Right renal pelvis (tissue), 4 donors: ENCODE measurements at regions not wholly inside any gene's neighbourhood (a gene's known extent, or its start where the extent isn't known, plus 50 kb on each side); places are given as distances from the start of the nearest gene placed in this dataset.
"Not testable (repeated sequence)": the region's sequence is repeated elsewhere in the genome, so short reads cannot be mapped to it uniquely, and the experiment has no call there.

ENCODE experiments used
- DNase-seq, 4 donors: peaks; one replicate each; pipeline ENCODE4 v3.0.0-alpha.2; 2013; ENCODE audit warnings: low read depth in 4 of 4, low spot score in 3 of 4, missing footprints in 1 of 4

DNA sequence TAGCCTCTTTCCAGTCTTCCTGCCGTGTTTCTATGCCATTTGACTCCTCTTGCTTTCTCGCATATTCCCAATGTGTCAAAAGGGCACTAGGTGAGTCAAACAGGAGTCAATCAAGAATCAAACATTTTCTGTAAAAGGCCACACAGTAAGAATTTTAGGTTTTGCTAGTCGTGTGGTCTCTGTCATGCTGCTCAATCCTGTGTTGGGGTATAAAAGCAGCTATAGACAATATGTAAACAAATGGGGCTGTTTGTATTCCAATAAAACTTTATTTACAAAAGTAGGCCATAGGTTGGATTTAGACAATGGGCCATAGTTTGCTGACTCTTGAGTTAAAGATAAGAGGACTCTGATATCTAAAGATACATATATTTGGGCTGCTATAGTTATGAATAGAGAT lies 235.4 kb upstream of the BTBD3 start:
- no peak for DNase-seq

DNA sequence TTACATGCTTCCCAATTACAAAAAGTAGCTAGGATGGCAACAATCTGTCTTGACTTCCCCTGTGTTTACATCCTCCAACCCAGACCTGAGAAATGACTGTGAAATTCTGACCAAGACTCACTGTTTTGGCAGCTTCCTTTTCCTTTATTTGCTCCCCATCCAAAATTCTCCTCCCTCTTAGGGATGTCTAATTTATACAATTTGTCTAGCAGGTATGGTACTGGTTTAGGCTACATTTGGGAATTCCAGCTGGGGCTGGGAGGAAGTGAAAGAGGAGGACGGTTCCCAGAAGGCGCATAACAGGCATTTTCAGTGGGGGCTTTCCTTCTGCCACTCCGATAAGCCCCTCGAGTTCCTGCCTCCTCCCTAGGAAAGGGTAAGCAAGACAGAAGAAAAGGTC lies 231.5 kb upstream of the BTBD3 start:
- DNase-seq: no peak

DNA sequence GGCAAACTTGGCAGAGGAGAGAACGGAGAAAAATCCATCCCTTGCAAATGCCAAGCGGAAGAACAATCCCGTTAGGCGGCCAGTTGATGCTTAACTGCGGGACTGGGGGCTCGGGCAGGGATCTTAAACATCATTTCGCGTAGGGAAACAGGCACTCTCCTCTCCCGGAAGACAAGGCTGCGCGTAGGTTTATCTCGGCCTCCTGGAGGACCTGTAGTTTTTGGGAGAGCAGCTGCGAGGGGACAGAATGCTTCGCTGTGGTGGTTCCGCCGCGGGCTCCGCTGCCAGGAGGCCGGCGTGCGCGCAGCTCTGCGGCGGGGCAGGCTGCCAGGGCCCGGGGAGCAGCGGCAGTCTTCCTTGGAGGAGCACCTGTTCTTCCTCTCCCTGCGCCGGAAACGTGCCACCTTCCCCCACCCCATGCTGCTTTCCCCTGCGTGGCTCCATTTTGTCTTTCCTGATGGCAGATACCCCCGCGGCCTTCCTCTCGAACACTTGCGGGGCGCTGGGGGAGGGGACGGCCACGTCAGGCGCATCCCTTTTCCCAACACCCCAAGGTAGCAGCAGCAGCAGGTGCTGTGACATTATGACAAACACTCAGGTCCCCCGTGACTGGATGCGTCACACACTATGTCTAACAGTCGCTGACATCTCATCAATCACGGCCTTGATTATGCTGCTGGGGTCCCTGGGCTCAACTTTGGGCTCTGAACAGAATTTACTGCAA lies 230.7 kb upstream of the BTBD3 start:
- DNase-seq: peak in 1 of 4 donors; percentile 13

DNA sequence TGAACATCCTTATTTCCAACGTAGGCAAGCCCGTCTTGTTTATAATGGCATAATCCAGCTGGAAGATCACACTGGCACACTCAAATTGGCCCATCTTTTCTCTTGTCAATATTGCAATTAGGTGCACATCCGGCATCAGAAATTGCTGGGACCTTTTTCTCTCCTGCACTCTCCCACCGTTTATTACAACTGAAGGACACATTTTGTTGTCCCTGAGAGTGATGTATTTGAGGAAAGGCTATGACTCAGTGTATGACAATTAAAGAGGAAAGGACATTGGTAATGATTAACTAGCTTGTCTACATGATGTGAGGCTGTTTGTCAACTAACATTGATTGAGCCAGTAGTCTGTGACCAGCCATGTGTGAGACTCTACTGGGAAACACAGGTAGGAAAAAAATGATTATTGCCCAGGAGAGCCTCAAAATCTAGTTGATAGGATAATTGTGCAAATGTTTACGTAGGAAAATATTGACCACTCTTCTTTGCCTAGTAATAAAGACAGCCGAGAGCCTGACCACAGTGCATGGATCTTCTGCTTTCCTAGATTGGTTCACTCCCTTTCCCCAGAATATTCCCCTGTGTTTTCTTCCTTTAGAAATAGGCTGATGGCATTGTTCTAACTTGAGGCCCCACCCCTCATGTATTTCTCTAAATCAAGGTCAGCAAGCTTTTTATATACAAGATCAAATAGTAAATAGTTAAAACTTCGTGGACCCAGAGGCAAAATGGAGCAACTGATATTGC lies 230.0 kb upstream of the BTBD3 start:
- peak in 1 of 4 donors; percentile 4 for DNase-seq

DNA sequence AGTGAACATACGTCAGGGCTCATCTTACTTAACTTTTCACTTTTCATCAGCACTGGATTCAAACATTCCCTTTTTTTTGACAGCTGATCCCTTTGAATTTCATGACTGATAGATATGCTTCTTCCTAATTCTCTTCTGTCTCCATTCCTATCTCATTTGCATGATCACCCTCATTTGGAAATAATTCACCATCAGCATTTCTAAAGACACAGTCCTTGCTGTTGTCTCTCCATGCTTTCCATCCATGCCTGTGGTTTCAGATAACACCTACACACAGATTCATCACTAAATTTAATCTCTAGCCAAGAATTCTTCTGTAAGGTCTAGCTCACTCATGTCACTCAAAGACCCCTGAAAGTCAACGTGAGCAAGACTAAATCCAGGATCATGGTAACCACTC lies 228.4 kb upstream of the BTBD3 start:
- DNase-seq: no peak

DNA sequence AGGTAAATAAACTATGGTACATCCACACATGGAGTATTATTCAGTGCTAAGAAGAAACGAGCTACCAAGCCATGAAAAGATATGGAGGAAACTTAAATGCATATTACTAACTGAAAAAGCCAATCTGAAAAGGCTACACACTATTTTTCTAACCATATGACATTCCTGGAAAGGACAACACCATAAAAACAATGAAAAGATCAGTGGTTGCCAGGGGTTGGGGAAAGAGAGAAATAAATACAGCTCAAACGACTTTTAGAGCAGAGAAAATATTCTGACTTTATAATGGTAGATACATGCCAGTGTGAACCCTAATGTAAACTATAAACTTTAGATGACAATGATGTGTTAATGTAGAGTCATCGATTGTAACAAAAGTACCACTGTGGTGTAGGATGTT lies 225.9 kb upstream of the BTBD3 start:
- DNase-seq: no peak

DNA sequence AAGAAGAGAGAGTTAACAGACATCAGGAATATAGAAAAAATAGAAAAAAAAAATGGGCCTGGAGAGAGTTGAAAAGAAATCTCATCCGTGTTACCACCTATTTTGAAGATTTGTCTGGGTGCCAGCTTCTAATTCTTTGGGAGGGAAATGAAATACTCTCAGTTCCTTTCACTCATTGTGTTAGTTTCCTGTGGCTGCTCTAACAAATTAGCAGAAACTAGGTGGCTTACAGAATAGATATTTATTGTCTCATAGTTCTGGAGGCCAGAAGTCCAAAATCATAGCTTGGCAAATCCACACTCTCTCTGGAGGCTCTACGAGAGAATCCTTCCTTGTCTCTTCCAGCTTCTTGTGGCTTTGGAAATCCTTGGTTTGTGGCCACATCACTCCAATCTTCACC lies 225.1 kb upstream of the BTBD3 start:
- DNase-seq: no peak

DNA sequence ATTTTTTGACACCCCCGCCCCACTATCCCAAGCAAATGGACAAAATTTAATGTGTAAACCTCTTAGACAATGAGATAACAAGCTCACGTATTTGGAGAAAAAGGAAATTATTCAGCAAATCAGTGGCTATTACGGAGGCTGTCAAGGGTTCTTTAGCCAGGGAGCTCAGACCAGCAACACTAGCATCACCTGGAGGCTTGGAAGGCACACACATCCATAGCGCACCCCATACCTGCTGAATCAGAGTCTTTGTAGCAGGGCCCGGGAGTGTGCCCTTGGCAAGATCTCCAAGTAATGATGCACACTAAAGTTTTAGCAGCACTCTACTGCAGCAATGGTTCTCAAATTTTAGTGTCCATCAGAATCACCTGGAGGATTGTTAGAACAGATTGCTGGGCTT lies 223.2 kb upstream of the BTBD3 start:
- DNase-seq: no peak

DNA sequence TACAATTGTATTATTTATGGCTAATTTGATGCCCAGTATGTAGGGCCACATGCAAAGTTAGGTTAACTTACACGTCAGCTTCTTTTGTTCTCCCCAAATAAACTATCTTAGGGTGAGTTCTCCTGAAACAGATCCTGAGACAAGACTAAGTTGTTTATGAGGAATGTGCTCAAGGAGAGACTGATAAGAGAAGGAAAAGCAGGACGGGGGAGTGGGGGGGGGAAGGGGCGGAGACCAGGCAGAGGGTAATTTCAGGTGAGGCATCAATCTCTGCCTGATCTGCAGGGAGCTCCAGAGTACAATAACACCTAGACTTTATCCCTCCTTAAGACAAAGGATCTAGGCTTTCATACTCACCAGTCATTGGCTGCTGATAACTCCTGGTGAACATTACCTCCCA lies 220.6 kb upstream of the BTBD3 start:
- DNase-seq: no peak

DNA sequence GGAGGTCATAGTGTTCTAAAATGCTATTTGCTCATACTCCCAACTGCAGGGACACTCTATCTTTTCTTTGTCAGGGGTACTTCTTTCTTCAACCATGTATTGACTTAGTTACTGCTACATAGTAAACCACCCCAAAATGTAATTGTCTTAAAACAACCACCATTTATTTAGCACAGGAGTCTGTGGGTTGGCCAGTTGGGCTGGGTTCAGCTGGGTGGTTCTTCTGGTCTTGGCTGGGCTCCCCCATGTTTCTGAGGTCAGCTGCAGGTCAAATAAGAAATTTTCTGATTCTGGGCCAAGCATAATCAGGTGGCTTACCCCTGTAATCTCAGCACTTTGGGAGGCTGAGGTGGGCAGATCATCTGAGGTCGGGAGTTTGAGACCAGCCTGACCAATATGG lies 220.0 kb upstream of the BTBD3 start:
- DNase-seq: no peak

DNA sequence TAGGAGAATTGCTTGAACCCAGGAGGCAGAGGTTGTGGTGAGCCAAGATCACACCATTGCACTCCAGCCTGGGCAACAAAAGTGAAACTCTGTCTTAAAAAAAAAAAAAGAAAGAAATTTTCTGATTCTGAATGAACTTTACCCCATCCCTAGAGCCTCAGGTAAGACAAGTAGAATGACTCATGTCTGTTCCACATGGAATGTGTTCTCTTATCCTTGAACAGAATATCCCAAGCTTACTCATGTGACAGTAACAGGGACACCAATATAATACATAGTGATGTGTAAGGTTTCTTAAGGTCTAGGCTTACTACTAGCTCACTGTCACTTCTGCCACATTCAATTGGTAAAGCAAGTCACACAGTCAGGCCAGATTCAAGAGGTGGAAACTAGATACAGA lies 219.6 kb upstream of the BTBD3 start:
- no peak for DNase-seq

DNA sequence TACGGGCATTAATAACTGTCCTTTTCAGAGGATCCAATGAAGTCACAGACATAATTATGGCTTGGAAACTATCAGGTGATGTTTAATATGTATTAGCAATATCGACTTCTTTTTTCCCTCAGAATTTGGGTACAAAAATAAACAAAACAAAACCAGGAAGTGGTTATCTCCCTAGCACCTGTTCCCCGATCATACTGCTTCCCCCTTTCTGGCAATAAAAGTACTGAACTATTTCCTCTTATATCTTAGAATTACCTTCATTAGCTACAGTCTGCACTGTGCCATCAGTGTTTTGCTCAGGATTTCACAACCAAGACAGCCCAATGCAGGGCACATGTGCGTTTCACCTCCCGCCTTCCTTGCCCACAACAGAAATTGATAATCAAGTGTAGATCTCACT lies 216.9 kb upstream of the BTBD3 start:
- DNase-seq: no peak

DNA sequence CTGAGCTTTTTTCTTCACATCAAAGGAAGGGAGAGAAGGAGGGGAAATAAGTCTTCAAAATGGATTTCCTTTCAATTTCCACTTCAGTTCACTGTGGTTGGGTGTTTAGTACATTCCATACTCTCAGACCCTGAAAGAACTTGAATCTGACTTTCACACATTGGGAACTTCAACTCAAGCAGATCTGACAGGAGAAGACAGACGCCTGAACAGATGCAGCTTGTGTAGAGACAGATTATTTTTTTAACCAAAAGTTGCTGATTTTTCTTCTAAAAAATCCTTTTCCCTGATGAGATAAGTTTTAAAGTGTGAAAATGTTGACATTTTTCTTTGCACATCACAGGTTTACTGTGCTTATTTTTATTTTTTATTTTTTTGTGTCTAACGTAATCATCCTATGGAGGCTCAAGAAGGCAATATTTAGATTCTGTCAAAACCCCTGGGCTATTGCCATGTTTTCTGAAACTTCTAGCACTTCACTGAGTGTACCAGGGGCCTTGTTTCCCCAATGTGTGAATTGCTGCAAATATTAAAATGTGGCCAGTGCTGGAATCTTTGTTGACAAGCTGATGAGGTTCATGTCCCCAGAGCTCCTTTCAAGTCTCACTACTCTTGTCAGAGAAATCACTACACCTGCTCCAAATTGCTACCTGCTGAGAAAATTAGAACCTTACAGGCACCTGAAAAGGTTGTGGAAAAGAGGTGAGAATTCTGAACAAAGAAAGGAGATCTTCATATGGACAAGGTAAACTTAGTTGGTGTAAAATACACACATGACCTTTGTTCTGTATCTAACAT lies 214.8 kb upstream of the BTBD3 start:
- no peak for DNase-seq

DNA sequence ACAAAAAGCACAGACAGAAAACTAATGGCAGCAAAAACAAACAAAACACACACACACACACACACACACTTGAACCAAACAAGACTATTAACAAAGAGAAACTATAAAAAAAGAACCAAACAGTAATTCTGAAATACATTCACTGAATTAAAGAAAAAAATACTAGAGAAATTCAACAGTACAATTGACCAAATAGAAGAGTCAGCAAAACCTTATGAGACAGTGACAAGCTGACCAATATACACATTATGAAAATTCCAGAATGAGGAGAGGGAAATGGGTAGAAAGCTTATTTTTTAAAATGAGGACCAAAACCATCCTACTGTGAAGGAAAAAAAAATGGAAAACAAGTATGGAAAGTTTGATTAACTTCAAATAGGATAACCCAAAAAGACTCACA lies 212.2 kb upstream of the BTBD3 start:
- no peak for DNase-seq

DNA sequence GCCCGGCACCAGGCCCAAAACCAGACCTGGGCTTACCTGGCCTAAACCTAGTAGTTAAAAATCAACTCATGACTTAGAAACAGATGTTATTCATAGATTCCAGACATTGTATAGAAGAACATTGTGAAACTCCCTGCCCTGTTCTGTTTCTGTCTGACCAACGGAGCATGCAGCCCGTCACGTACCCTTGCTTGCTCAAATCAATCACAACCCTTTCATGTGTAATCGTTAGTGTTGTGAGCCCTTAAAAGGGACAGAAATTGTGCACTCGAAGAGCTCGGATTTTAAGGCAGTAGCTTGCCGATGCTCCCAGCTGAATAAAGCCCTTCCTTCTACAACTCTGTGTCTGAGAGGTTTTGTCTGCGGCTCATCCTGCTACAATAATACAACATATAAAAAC lies 209.5 kb upstream of the BTBD3 start:
- not testable (repeated sequence) for DNase-seq

DNA sequence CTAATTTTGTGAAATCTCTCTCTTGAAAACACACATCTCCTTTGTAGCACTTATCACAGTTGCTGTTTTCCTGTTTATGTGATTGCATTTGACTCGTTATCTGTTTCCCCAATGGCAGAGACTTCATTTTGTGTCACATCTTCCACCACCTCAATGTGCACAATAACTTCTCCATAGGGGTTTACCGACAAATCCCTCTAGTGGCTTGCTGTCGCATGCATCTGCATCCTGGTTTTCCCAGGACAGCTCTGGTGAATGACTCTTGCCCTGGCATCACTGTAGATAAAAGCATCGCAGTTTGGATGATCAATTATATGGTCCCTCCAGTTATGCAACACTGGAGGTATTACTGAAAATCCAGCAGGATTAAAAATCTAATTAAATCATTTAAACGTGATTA lies 206.5 kb upstream of the BTBD3 start:
- DNase-seq: no peak

DNA sequence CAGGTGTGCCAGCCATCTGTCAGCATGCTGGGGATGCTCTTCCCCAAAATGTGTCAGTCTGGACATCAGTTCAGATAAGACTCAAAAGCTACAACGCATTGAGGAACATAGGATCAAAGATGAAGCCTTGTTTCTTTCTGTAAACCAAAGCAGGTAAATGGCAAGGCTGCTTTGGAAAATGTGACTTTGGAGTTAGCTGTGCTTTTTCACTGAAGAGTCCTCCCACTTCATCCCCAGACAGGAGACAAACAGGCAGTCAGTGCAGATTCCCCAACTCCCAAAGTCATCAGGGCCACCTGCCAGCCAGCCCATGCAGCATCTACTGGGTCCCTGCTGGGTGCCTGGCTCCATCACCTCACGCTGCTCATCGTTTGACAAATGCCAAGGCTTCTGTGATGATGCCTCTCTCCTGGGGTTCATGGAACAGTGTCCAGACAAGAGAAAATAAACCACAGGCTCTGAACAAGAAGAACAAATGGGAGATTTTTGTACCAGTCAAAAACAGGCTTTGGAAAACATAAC lies 205.0 kb upstream of the BTBD3 start:
- DNase-seq: no peak

DNA sequence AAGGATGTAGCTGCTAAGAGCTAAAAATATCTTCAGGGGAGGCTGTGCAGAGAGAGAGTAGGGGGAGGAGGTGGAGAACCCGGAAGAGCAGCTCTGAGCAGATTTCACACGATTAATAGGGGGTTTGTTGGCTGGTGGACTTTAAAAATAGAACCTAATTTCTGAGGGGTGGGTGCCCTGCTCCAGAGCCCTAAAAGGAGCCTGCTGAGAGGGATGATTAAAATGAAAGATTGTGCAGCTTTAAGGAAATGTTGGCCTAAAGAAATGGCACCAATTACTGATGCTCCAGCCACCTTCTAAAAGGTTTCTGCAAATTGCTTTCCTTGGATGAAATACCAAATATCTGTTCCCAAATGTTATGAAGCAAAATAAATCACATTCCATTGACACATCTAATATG lies 202.8 kb upstream of the BTBD3 start:
- no peak for DNase-seq

DNA sequence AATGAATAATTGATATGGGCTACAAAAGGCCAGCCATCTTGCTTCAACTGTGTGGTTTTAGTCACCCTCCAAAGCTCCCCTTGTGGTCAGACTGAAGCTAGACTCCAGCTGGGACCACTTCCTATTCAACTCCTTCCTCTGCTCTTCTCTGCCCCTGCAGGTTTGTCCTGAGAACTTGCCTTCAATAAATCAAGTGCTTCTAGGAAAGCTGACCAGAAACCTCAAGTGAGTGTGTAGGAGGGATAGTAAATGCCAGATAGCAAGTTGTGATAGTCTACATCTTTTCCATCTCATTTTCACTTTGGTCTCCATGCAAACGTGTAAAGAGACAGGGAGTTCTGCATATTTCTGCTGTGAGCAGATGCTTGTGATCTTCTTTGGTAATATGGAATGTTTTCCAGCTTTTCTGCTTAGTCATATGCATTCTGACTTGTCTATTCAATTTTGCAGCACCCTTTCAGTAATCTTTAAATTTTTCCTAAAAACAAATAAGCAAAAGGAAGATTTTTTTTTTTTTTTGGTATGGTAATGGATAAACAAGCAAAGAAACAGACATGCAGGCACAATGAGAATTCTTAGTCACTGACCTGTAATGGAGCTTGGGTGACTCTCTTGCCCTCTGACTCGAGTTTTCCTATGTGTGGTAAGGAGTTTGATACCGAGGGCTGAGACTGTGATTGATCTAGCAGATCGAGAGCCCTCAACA lies 201.3 kb upstream of the BTBD3 start:
- peak in 3 of 4 donors; percentile 3 to 12 (median 12) for DNase-seq

DNA sequence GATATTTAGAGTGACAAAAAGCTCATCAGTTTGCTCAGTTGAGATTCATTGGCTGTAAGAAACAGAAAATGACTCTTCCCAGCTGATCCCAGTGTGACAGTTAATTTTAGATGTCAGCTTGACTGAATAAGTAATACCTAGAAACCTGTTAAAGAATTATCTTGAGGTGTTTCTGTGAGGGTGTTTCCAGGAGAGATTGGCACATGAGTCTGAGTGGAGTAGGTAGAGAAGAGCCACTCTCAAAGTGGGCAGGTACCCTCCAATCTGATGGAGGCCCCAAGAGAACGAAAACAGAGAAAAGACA lies 200.8 kb upstream of the BTBD3 start:
- DNase-seq: no peak

DNA sequence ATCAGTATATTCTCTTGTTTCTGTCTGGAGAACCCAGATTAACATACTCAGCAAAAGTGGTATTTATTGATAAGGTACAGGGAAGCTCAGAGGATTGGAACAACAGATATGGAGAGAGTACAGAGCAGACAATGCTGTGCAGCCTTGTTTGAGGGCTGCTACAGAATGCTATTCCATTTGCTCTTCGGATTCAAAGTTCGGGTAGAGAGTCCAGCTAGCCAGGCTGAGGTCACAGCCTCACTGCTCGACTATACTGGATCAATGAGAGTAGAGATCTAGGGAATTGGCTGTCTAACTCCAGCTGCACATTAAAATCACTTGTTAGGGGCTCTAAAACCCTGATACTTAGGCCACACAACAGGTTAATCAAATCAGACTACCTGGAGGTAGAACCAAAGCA lies 200.1 kb upstream of the BTBD3 start:
- no peak for DNase-seq
